ENCODE measurements at regions not wholly inside any gene's neighbourhood (a gene's known extent, or its start where the extent isn't known, plus 50 kb on each side); places are given as distances from the start of the nearest gene placed in this dataset.
"Not testable (repeated sequence)": the region's sequence is repeated elsewhere in the genome, so short reads cannot be mapped to it uniquely, and the experiment has no call there.

- no peak for DNase-seq
Measured at GRCh38 chr2:190742431-190742830, 93.5 kb downstream of the NAB1 start.

DNA sequence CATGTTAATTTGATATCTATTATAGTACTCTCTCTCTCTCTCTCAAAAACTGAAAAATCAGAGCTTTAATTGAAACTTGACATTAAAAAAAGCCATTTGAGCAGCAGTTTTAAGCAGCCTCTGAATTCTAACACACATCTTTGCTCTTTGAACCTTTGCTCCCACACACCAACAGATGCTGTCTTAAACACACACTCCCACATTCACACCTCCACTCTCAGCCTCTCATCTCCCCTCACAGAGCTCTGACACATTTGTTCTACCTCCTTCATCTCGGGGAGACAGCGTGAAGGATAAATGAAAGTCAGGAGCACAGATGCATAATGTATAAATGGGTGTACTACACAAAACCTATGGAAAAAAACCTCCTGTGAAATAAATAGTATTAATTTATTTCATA is 95.2 kb downstream of the NAB1 start:
- DNase-seq, result no peak

DNA sequence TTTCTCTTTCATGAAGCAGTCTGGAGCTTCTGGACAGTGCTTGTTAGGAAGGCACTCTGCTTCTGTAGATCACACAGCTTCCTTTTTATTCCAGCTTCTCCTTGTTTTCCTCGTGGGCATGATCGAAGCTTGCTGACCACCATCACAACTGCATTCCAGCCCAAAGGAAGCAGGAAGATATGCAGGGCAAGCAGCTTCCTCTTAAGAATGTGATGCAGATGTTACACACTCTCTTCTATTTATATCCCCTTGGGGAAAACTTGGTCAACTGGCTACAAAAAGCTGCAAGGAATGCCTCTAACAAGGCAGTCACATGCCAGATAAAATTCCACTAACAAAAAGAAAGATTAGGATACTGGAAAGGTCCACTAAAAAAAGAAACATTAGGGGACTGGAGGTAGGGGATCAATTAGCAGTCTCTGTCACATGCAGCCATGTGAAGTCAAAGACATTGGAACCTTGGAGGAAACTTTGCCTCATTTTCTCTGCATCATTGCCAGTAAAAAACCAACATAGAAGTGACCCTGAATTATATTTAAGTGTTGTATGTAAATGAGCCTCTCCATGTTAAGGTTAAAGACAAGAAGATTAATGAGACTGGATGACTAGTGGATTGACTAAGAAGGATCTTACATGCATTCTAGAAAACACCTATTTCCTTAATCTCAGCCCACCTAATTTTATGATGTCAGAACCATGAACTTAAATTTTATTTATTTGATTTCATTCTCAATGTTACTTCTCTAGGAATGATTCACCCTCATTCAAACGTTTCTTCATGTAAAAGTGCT is 98.3 kb downstream of the NAB1 start:
- no peak for DNase-seq

DNA sequence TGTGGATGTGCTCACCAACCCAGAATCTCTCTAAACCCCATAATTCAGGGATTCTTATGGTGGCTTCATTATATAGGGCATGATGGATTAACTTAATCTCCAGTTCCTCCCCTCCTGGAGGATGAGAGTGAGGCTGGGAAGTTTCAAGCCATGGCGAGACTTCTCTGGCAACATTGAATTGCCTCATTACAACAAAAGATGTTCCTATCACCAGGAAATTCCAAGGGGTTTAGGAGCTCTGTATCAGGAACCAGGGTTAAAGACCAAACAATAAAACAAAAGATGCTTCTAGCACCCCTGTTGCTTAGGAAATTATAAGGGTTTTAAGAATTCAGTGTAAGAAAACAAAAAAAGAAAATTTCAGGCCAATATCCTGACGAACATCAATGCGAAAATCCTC is 100.1 kb downstream of the NAB1 start:
- no peak for DNase-seq

- no peak for DNase-seq
Measured at GRCh38 chr2:190755772-190756415, 107.0 kb downstream of the NAB1 start.

- no peak for DNase-seq
Measured at GRCh38 chr2:190759749-190760213, 110.9 kb downstream of the NAB1 start.

DNA sequence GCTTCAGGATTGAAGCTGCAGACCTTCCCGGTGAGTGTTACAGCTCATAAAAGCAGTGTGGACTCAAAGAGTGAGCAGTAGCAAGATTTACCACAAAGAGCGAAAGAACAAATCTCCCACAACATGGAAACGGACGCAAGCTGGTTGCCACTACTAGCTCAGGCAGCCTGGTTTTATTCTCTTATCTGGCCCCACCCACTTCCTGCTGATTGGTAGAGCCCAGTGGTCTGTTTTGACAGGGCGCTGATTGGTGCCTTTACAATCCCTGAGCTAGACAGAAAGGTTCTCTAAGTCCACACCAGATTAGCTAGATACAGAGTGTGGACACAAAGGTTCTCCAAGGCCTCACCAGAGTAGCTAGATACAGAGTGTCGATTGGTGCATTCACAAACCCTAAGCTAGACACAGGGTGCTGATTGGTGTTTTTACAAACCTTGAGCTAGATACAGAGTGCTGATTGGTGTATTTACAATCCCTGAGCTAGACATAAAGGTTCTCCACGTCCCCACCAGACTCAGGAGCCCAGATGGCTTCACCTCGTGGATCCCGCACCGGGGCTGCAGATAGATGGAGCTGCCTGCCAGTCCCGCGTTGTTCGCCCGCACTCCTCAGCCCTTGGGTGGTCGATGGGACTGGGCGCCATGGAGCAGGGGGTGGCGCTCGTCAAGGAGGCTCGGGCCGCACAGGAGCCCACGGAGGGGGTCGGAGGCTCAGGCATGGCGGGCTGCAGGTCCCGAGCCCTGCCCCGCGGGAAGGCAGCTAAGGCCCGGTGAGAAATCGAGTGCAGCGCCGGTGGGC is 111.7 kb downstream of the NAB1 start:
- DNase-seq, result peak; percentile 17

GRCh38 chr2:190761216-190761615 is 112.3 kb downstream of the NAB1 start:
- DNase-seq, result not testable (repeated sequence)

DNA sequence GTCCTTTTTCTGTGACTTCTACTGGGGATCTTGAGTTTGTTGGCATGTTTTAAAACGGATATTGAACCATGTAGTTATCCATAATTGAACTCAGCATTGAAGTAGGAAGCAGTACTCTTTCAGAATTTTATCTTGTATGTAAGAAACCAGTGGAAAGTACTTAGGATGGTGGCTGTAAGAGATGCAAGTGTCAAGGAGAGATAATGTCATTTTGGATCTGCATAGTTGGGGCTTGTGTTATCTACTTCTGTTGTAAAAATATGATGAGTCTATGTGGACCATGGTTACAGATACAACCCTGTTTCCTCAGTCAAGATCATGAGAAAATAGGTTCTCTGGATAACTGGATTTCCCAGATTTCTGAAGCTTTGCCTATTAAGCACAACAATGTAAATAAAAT is 113.7 kb downstream of the NAB1 start:
- DNase-seq, result no peak

- DNase-seq, result no peak
Measured at GRCh38 chr2:190763100-190763499, 114.2 kb downstream of the NAB1 start.

- DNase-seq, result no peak
Measured at GRCh38 chr2:190763901-190764514, 115.1 kb downstream of the NAB1 start.

GRCh38 chr2:190765386-190766173 is 115.0 kb upstream of the GLS start:
- DNase-seq, result no peak

DNA sequence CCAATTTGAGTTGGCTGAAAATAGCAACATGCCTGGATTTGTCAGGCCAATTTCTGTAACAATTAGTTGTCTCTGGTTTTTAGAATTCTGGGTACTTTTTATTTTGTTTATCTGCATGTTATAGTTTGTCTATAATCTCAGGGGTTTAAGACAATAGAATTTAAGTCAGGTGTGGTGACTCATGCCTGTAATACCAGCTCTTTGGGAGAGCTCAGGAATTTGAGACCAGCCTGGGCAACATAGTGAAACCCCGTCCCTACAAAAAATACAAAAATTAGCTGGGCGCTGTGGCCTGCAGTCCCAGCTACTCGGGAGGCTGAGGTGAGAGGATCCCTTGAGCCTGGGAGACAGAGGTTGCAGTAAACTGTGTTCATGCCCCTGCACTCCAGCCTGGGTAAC is 114.4 kb upstream of the GLS start:
- DNase-seq, result no peak

GRCh38 chr2:190766595-190766994 is 114.0 kb upstream of the GLS start:
- DNase-seq, result no peak

DNA sequence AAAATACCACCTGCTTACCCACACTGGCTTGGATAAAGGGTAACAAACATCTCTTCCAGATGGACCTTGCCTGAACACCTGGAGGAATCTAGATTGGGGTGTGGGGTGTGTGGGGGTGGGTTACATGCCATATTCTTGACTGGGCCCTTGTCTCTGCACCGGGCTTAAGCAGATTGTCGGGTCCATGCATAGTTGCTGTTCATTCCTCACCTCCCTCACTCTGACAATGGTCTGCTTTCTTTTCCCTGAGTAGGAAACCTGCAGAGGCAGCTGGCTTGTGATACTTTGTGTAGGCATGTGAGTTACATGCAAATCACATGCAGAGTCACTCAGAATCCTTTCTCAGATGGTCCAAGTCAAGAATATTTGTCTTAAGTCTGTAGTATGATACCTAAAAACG is 112.8 kb upstream of the GLS start:
- no peak for DNase-seq

- DNase-seq, result no peak
Measured at GRCh38 chr2:190769258-190769657, 111.4 kb upstream of the GLS start.

GRCh38 chr2:190771726-190772125 is 108.9 kb upstream of the GLS start:
- no peak for DNase-seq

- no peak for DNase-seq
Measured at GRCh38 chr2:190780594-190780993, 100.0 kb upstream of the GLS start.

- DNase-seq, result peak; percentile 60
Measured at GRCh38 chr2:190781604-190782198, 98.9 kb upstream of the GLS start.

- DNase-seq, result no peak
Measured at GRCh38 chr2:190782264-190782663, 98.4 kb upstream of the GLS start.

DNA sequence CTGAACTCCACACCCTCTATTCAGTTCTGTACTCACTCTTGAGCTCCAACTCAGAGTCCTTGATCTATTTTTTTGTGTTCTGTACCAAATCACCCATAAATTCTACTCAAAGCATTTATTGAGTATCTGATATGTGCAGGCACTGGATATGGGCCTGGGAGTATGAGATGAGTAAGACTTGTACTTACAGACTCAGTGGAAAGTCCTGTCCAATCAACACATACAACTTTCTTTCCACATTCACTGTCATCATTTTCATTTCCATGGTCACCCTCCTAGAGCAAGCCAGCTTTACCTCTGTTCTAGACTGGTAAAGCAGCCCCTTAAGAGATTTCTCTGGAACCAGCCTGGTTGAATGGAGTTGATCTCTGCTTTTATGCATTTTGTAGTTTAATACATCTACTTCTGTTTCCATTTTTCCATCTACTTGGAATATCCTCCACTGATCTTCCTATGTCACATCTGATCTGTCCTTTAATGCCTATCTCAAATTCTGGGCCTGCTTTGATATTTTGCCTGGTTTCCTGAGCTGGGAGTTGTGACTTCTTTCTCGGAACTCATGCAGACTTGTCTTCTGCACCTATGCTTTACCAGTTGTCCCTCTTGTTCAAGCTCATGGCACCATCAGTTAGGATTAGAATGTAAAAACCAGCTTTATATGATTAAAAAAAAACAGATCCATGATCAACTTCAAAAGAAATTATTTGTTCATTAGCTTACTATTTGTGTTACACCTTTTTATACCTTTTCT is 96.9 kb upstream of the GLS start:
- DNase-seq, result no peak

Data from CD4-positive, alpha-beta T cell treated with Interleukin-12 subunit alpha and Interleukin-12 subunit beta, for 1 hour (primary cell).